EH (cell line): ENCODE measurements at regions not wholly inside any gene's neighbourhood (a gene's known extent, or its start where the extent isn't known, plus 50 kb on each side); places are given as distances from the start of the nearest gene placed in this dataset.

Experiments
- DNase-seq: peaks from one replicate; pipeline ENCODE4 v3.0.0-alpha.2; 2015; ENCODE audit warnings: low read depth

DNA sequence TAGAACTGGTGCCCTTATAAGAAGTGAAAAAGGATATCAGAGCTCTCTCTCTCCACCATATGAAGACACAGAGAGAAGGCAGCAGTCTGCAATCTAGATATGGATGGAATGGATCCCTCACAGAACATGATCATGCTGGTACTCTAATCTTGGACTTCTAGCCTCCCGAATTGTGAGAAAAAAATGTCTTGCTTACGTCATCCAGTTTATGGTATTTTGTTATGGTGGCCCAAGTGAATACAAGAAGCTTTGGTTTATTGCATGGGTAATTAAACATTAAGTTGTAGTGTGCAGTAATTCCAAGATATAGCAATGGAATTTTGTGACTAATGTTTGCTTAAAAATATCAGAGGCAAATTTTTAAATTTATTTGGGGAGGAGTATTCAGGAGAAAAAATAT, 1667.4 kb upstream of the SLC39A10 start:
- DNase-seq, result no peak

DNA sequence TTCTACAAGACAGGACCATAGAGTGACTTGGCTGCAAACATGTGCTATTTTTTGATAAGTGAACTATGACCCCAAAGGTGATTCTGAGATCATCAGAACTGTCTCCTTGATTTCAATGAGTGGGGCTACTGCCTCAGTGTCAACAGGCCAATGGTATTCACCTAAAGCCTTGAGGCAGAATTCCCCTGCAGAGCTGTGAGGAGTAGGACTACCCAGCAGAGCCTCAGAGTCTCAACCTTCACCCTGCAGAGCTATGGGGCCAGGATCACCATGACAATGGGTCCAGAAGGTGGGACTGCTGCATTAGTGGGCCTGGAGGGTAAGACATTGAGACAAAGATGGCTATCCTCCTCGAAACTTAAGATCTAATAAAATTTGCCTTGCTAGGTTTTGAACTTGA, 1668.2 kb upstream of the SLC39A10 start:
- DNase-seq, result no peak

DNA sequence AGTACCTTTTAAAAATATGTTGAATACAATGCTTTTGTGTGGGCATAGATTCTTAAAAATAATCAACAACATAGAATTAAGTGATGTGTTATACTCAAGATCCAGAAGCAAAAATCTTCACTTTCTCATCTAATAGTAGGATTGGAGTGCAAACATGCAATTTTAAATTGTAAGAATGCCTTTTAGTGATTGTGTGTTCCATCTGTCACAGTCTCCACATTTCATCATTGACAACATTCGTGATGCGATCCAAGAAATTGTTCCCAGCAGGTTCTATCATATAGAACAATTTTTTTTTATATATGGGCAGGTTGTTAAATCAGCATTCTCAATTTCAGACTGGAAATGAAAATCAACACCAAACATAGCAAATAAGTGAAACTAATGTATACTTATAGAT, 1671.8 kb upstream of the SLC39A10 start:
- no peak for DNase-seq

DNA sequence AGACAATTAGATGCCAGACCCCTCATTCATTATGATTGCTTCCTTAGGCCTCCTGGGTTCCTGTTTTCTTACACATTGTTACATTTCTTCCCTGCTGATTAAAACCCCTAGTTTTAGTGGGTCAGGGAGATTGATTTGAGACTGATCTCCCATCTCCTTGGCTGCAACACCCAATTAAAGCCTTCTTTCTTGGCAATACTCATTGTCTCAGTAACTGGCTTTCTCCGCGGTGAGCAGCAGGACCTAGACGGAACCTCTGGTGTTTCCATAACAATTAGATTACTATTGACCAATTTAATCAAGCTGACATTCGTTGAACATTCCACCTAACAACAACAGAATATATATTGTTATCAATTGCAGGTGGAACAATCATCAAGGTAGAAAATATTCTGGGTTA, 1676.4 kb upstream of the SLC39A10 start:
- no peak for DNase-seq

DNA sequence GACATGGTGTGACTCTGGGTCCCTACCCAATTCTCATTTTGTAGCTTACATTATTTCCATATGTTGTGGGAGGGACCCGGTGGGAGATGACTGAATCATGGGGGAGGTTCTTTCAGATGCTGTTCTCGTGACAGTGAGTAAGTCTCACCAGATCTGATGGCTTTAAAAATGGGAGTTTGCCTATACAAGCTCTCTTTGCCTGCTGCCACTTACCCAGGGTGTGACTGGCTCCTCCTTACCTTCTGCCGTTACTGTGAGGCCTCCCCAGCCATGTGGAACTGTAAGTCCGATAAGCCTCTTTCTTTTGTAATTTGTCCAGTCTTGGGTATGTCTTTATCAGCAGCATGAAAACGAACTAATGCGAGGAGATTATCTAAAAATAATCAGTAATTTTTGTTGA, 1683.2 kb upstream of the SLC39A10 start:
- no peak for DNase-seq

DNA sequence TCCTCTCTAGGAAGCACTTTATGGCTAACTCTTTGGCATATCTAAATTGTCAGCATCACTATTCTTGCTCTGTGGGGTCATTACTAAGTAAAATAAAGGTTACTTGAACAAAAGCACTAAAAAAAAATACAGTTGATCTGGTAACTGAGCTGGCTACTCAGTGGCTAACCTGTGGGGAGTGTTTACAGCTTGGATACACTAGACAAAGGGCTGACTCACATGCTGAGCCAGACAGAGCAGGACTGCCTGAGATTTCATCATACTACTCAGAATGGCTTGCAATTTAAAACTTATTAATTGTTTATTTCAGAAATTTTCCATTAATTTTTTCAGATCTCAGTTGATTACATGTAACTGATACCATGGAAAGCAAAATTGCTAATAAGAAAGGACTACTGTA, 1690.4 kb upstream of the SLC39A10 start:
- DNase-seq, result no peak

DNA sequence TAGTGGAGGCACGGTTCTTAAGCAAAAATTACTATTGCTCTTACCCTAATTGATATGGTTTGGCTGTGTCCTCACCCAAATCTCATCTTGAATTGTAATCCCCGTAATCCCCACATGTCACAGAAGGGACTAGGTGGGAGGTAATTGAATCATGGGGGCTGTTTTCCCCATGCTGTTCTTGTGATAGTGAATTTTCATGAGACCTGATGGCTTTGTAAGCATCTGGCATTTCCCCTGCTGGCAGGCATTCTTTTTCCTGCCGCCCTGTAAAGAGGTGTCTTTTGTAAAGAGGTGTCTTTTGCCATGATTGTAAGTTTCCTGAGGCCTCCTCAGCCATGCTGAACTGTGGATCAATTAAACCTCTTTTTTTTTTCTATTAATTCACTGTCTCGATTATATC, 1691.8 kb upstream of the SLC39A10 start:
- DNase-seq, result no peak

DNA sequence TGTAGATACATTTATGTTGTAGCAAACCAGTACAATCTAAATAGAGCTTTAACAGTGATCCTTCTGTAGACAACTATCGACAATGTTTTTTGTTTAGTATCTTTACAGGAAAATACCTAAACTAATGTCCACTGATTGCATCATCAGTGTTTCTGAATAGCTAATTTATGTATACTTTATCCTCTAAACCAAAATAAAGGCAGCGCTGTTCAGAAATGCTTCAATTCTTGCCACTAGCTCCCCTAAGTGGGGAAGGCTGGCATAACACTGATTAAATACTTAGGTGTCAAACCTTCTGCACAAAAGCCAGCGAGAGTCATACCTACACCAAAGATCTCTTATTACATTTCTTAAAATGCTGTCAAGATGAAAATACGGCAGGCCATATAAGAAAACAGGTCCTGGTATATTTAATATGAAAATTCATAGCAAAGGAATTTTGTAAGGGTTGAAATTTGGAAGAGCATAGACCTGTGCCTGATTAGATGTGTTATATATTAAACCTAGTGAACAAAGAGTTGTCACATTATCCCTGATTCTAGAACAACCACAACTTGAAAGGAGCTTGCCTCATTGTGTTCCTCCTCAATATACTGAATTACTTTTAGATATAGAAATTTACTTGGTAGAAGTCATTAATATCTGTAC, 1693.4 kb upstream of the SLC39A10 start:
- DNase-seq, result no peak

DNA sequence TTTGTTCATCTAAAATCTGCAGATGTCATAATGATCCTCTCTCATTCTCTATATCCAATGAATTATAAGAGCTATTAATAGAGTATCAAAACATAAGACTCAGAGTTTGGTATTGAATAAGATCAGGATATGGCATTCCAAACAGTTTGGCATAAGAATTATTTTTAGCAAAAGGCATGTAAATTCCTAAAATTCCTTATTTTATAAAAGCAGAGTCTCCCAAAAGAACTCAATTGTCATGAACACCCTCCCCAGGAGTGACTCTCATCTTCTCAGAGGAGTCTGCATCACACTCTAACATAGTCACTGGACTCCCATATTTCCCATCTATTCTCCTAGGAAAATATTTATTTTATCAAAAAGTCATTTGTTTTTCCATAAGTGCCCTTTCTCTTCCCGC, 1710.2 kb upstream of the SLC39A10 start:
- no peak for DNase-seq

DNA sequence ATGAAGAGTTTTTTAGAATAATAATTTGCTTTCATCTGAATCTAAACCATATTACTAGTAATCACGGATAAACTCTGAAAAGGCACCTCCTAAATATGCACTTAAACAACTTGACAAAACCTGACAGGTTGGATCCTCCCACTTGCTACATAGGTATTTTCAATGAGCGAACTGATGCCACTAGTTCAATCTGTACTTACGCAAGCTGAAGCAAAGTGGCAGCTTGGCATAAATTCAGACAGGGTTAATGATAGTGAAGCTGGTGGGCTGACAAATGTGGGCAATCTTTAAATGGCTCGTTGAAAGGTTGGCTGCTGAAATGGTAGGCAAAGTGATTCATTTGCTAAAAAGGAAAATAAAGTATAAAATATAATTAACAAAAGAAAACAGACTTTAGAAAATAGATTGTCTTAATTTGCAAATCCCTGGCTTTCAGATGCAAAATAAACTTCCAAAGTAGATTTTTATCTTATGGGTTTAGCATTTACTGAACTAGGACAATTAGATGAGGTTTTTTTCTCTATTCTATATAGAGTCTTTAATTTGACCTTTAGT, 1713.5 kb upstream of the SLC39A10 start:
- no peak for DNase-seq

DNA sequence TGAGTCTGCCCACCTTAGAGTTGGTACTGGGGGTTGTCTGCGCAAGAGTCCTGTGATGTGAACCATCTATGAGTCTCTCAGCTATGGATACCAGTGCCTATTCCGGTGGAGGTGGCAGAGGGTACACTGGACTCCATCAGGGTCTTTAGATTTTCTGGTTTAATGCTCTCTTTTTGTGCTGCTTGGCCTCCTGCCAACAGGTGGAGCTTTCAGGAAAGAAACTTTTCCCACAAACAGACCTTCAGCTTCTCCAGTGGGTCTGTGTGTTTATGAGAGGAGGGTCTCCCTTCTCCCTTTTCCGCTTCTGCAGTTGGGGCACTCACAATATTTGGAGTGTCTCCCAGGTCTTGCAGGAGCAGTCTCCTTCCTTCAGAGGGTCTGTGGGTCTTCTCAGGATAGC, 1721.9 kb upstream of the SLC39A10 start:
- DNase-seq, result no peak

DNA sequence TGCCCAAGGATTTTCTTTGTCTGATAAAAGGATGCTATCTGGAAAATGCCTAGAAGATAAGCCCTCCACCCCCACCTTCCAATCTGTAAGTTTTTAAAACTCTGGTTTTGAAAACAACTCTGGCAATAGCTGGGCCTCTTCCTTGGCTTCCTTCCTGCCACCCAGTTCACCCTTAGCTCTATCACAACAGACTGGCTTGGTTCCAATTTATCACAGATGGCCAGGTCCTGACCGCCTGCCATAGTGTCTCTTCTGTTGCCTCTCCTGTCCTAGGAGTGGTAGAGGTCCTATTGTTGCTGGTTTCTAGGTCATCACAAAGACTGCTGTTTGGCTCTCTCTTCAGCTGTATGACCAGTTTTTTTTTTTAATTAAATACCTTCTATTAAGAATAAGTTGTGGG, 1727.9 kb upstream of the SLC39A10 start:
- DNase-seq, result no peak

DNA sequence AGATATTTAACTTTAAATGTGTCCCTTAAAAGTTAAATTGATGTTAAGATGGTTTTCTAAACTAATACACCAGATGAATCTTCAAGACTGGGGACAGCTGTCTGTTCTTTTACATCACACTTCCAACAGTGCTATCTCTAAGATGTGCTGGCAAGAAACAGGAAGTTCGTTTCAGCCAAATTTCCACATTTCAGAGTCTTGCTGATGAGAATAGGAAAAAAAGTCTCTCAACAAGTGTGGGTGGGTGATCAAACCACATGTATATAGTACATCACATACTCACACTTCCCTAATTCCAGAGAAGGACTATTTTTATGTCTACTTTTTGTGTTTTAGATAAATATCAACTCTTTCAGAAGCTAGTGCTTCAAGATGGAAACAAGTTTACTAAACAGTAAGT, 1712.8 kb upstream of the TMEFF2 start:
- no peak for DNase-seq

DNA sequence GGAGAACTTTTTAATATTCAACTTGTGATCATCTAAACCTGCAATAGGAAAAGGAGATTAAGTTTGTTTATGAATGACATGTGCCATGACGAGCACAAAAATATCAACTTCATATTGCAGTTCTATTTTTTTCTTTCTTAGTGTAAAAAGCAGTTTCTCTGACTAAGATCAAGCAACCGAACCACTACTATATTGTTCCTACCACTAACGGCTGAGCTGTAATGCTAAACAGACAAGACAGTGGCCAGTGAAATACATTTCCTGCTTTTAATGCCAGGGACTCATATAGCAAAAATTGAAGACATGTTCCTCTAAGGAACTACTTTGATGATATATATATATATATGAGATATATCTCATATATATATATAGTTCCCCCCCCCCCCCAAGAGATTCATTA, 1705.6 kb upstream of the TMEFF2 start:
- no peak for DNase-seq

DNA sequence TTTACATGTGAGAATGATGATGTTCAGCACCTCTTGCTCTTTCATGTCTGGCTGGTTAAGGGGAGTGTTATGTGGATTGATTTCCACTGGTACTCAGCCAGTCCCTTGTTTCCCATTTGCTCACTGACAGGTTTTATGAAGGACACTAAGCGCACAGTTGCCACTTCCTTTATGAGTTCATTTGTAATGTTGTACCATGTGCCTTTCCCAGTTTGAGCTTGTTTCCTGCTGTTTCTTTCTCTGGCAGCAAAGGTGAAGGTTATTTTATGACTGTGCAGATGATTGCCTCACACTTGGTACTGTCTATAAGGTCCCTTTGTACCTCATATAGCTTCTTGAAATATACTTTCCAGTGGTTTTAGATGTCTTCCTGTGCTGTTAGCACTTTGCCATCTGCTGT, 1700.5 kb upstream of the TMEFF2 start:
- no peak for DNase-seq

DNA sequence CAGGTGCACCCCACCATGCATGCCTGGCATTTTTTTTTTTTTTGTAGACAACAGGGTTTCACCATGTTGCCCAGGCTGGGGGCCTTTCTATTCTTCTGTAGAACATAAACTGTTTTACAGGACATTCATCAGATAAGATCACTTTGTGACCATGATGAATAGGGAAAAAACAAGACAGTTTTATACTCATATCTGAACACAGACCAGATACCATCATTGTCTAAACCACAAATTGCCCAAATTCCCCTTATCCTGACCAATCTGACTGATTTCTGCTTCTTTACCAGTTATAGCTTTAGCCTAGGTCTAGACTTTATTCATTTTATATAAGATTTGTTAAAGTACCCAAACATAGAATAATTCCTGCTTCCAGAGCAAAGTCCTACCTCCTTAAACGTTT, 1699.3 kb upstream of the TMEFF2 start:
- no peak for DNase-seq

DNA sequence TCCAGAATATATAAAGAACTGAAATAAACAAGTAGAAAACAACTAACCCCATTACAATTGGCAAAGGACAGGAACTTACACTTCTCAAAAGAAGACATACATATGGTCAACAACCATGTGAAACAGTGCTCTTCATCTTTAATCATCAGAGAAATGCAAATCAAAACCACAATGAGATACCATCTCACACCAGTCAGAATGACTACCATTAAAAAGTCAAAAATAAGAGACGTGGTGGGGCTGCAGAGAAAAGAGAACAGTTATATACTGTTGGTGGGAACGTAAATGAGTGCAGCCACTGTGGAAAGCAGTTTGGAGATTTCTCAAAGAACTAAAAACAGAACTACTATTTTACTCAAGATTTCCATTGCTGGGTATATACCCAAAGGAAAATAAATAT, 1696.3 kb upstream of the TMEFF2 start:
- DNase-seq, result no peak

DNA sequence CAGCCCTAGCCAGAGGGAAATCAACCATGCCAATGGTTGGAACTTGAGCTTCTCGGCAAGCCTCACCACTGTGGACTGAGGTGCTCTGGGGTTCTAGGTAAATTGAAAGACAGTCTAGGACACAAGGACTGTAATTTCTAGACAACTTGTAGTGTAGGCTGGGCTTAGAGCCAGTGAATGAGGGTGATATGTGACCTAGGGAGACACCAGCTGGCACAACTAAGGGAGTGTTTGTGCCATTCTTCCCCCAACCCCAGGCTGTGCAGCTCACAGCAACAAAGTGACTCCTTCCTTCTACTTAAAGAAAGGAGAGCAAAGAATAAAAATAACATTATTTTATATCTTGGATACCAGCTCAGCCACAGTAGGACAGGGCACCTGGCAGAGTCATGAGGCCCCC, 1690.7 kb upstream of the TMEFF2 start:
- no peak for DNase-seq

DNA sequence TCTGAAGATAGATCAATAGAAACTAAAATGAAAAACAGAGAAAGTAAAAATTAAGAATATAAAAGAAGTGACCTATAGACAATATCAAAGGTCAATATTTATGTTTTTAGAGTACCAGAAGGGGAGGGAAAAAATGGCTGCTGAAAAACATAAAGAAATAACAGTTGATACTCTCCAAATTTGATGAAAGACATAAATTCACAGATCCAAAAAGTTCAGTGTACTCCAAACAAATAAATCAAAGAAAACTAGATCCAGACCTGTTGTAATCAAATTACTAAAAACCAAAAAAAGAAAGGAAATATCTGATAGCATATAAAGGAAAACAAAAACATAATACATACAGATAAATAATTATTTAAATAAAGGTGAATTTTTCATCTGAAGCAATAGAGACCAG, 1689.1 kb upstream of the TMEFF2 start:
- no peak for DNase-seq

DNA sequence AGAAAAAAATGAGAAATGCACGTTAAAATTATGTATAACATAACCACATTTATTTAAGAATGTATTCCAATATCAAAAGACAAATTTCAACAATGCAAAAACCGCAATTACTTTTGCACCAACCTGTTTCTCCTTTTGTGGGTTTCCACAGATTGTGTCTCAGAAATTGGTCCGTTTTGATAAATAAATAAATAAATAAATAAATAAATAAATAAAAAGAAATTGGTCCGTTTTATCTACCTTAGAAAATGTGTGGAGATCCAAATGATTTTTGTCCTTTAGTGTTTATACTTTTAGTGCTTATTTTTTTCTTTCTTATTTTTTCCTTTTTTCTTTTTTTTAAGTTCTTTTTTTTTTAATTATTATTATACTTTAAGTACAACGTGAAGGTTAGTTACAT, 1682.2 kb upstream of the TMEFF2 start:
- DNase-seq, result no peak

DNA sequence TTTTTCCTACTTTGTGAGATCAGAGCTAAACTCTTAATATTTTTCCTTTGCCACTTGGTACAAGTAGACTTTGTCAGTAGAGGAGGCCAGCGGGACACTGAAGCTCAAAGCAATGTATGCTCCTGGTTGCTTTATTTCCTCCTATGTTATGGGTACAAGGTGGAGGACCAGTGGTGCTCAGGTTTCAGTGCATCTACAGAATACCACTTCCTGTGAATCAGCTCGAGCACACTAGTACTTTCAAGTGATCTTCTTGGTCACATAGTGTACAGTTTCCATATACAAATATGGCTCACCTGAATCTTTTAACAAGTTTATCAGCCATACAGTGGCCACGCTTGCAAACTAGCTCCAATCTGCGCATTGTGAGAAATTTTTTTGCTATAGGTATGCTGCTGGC, 1674.8 kb upstream of the TMEFF2 start:
- no peak for DNase-seq

DNA sequence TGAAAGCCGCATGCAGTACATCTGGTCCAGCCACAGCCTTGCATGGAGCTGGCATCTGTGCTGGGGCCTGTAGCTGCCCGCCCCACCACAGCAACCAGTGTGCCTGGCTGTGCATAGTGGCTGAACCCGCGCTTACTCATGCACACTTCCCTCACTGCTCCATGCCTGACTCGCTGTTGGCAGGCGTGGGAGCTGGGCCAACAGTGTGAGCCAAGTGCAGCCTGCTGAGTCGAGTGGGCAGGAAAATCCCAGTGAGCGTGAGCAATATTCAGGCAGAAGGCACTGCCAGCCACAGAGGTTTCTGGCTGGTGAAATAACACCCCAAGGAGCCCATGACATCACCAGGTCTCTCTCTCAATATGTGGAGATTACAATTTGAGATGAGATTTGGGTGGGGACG, 1674.1 kb upstream of the TMEFF2 start:
- no peak for DNase-seq

DNA sequence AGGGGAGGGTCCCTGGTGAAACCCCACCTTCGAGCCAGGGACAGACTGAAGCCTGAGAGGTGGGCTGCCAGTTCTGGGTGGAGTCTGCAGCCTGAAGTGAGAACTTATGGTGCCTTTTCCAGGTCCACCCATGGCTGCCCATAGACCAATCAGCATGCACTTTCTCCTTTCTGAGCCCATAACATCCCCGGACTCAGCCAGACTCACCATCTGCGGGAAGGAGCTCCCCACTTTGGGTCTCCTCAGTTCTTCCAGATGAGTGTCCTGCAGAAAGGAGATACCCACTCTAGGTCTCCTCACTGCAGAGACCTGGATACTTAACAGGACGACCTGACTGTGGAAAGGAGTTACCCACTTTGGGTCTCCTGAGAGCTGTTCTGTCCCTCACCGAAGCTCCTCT, 1673.4 kb upstream of the TMEFF2 start:
- DNase-seq, result no peak

DNA sequence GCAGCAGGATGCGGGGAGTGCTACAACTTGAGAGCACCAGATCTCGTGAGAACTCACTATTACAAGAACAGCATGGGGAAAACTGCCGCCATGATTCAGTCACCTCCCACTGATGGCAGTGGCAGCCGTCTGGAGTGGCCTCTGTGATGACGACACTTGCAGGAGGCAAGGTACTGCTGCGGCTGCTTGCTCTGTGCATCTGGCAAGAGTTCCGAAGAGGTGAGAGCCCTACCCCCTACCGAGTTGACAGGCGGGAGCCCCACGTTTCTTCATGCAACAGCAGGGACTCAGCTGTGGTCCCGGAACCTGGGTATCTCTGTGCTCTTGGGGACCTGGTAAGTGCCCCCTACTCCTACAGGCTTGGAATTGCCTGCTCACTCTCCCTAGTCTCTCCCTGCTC, 1672.7 kb upstream of the TMEFF2 start:
- no peak for DNase-seq

DNA sequence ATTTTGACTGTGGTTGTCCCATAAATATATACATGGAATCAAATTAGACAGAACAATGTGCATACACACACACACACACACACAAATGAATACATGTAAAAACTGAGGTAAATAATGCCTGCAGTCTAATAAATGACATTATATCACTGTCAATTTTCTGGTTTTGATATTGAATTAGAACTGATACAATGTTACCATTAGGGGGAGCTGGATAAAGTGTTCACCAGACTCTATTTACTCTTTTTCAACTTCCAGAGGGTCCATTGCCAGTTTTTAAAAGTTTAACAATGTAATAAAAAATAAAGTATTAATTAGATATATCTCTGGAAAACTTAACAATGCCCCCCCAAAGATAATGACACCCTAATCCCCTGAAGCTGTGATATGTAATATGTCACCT, 1666.8 kb upstream of the TMEFF2 start:
- no peak for DNase-seq
